ENCODE measurements at regions not wholly inside any gene's neighbourhood (a gene's known extent, or its start where the extent isn't known, plus 50 kb on each side); places are given as distances from the start of the nearest gene placed in this dataset.

- H3K27ac Mint-ChIP-seq: no peak overlapping the region
- WGBS (ENCODE audit: insufficient coverage): 82% methylated on average over 3 of the region's 3 CpGs
- Histone ChIP-seq H3K9me3 (ENCODE audit: control insufficient read depth, insufficient read depth, low read length) (no peaks in the 10 kb centered on the region), H3K27me3 (ENCODE audit: control insufficient read depth, insufficient read depth, low read length) (no peaks in the 10 kb centered on the region), H3K4me1 (ENCODE audit: control insufficient read depth, insufficient read depth, low read length) (no peaks in the 10 kb centered on the region), H3K27ac (ENCODE audit: low read length) (no peak overlapping the region), H3K4me3 (ENCODE audit: low read length) (no peak overlapping the region), H3K36me3 (ENCODE audit: control insufficient read depth, insufficient read depth, low read length) (no peaks in the 10 kb centered on the region)
- no peaks in the 10 kb centered on the region for H3K36me3 Mint-ChIP-seq
- intact Hi-C loops (cut with micrococcal nuclease): no loop called here
- H3K27me3 Mint-ChIP-seq (ENCODE audit: low read depth in 2 of 2): peaks cover 3 to 10% of the 10 kb centered on the region in 2 donors
- no peaks in the 10 kb centered on the region for H3K9me3 Mint-ChIP-seq
- no peaks in the 10 kb centered on the region for H3K4me1 Mint-ChIP-seq
- DNase-seq: no peak
- no peak for TF ChIP-seq CTCF (IDR thresholded peaks at IDR 0.05)
- no peak for ATAC-seq
- H3K4me3 Mint-ChIP-seq: no peak overlapping the region
Observed at GRCh38 chr11:103618528-103618927, 417.9 kb upstream of the DDI1 start.

GRCh38 chr11:103619480-103619879 is 417.0 kb upstream of the DDI1 start:
- Mint-ChIP-seq H3K4me1 (no peaks in the 10 kb centered on the region), H3K4me3 (no peak overlapping the region), H3K27ac (no peak overlapping the region), H3K9me3 (no peaks in the 10 kb centered on the region), H3K27me3 (ENCODE audit: low read depth in 2 of 2) (peaks cover 0 to 4% of the 10 kb centered on the region in 2 donors), H3K36me3 (no peaks in the 10 kb centered on the region)
- ATAC-seq (no peak), DNase-seq (peak in 1 of 2 donors; percentile 4)
- Histone ChIP-seq H3K4me1 (ENCODE audit: control insufficient read depth, insufficient read depth, low read length) (no peaks in the 10 kb centered on the region), H3K27ac (ENCODE audit: low read length) (no peak overlapping the region), H3K4me3 (ENCODE audit: low read length) (no peak overlapping the region), H3K9me3 (ENCODE audit: control insufficient read depth, insufficient read depth, low read length) (no peaks in the 10 kb centered on the region), H3K36me3 (ENCODE audit: control insufficient read depth, insufficient read depth, low read length) (no peaks in the 10 kb centered on the region), H3K27me3 (ENCODE audit: control insufficient read depth, insufficient read depth, low read length) (no peaks in the 10 kb centered on the region)
- WGBS (ENCODE audit: insufficient coverage): 76% methylated on average over 5 of the region's 5 CpGs
- no peak for TF ChIP-seq CTCF (IDR thresholded peaks at IDR 0.05)
- intact Hi-C loops (cut with micrococcal nuclease): no loop called here

GRCh38 chr11:103619938-103620337 is 416.5 kb upstream of the DDI1 start:
- H3K4me3 Mint-ChIP-seq: no peak overlapping the region
- Histone ChIP-seq H3K27ac (ENCODE audit: low read length) (no peak overlapping the region), H3K36me3 (ENCODE audit: control insufficient read depth, insufficient read depth, low read length) (no peaks in the 10 kb centered on the region), H3K4me3 (ENCODE audit: low read length) (no peak overlapping the region), H3K9me3 (ENCODE audit: control insufficient read depth, insufficient read depth, low read length) (no peaks in the 10 kb centered on the region), H3K4me1 (ENCODE audit: control insufficient read depth, insufficient read depth, low read length) (no peaks in the 10 kb centered on the region), H3K27me3 (ENCODE audit: control insufficient read depth, insufficient read depth, low read length) (no peaks in the 10 kb centered on the region)
- peaks cover 0 to 1% of the 10 kb centered on the region in 2 donors for H3K27me3 Mint-ChIP-seq (ENCODE audit: low read depth in 2 of 2)
- TF ChIP-seq CTCF (IDR thresholded peaks at IDR 0.05): no peak
- intact Hi-C loops (cut with micrococcal nuclease): no loop called here
- no peaks in the 10 kb centered on the region for H3K36me3 Mint-ChIP-seq
- no peak for DNase-seq
- H3K9me3 Mint-ChIP-seq: no peaks in the 10 kb centered on the region
- no peak overlapping the region for H3K27ac Mint-ChIP-seq
- 62% methylated on average over 2 of the region's 2 CpGs for WGBS (ENCODE audit: insufficient coverage)
- no peak for ATAC-seq
- no peaks in the 10 kb centered on the region for H3K4me1 Mint-ChIP-seq

- DNase-seq (no peak), ATAC-seq (no peak)
- H3K27ac ChIP-seq (ENCODE audit: low read length): no peak overlapping the region
- no peaks in the 10 kb centered on the region for H3K9me3 Mint-ChIP-seq
- no peaks in the 10 kb centered on the region for H3K36me3 Mint-ChIP-seq
- H3K4me1 ChIP-seq (ENCODE audit: control insufficient read depth, insufficient read depth, low read length): no peaks in the 10 kb centered on the region
- no peak overlapping the region for H3K27ac Mint-ChIP-seq
- intact Hi-C loops (cut with micrococcal nuclease): no loop called here
- peaks cover 3 to 10% of the 10 kb centered on the region in 2 donors for H3K27me3 Mint-ChIP-seq (ENCODE audit: low read depth in 2 of 2)
- H3K4me1 Mint-ChIP-seq: no peaks in the 10 kb centered on the region
- 100% methylated on average over 1 of the region's 2 CpGs for WGBS (ENCODE audit: insufficient coverage)
- no peak for TF ChIP-seq CTCF (IDR thresholded peaks at IDR 0.05)
- H3K36me3 ChIP-seq (ENCODE audit: control insufficient read depth, insufficient read depth, low read length): no peaks in the 10 kb centered on the region
- no peaks in the 10 kb centered on the region for H3K9me3 ChIP-seq (ENCODE audit: control insufficient read depth, insufficient read depth, low read length)
- H3K4me3 ChIP-seq (ENCODE audit: low read length): no peak overlapping the region
- H3K4me3 Mint-ChIP-seq: no peak overlapping the region
- no peaks in the 10 kb centered on the region for H3K27me3 ChIP-seq (ENCODE audit: control insufficient read depth, insufficient read depth, low read length)
Observed at GRCh38 chr11:103622296-103622695, 414.1 kb upstream of the DDI1 start.
